Glutamatergic neuron (in vitro differentiated cells): ENCODE measurements at regions not wholly inside any gene's neighbourhood (a gene's known extent, or its start where the extent isn't known, plus 50 kb on each side); places are given as distances from the start of the nearest gene placed in this dataset.

Experiments
- DNase-seq: peaks from one replicate; pipeline ENCODE4 v3.0.0; 2022
- H3K27ac Mint-ChIP-seq: one replicate; pipeline ENCODE4 v1.8.0; 2020; ENCODE audit warnings: mild to moderate bottlenecking, mixed read lengths, inconsistent platforms; ENCODE audit not compliant: unreplicated experiment
- H3K27me3 Mint-ChIP-seq: one replicate; pipeline ENCODE4 v1.8.0; 2020; ENCODE audit warnings: mild to moderate bottlenecking, moderate library complexity, mixed read lengths, inconsistent platforms; ENCODE audit not compliant: unreplicated experiment
- H3K36me3 Mint-ChIP-seq: one replicate; pipeline ENCODE4 v1.8.0; 2020; ENCODE audit warnings: mild to moderate bottlenecking, mixed read lengths, inconsistent platforms; ENCODE audit not compliant: unreplicated experiment
- H3K4me1 Mint-ChIP-seq: one replicate; pipeline ENCODE4 v1.8.0; 2020; ENCODE audit warnings: mild to moderate bottlenecking, low read depth, mixed read lengths, inconsistent platforms; ENCODE audit not compliant: unreplicated experiment
- H3K4me3 Mint-ChIP-seq: one replicate; pipeline ENCODE4 v1.8.0; 2020; ENCODE audit warnings: mild to moderate bottlenecking, mixed read lengths, inconsistent platforms; ENCODE audit not compliant: unreplicated experiment
- H3K9me3 Mint-ChIP-seq: one replicate; pipeline ENCODE4 v1.8.0; 2020; ENCODE audit warnings: mild to moderate bottlenecking, moderate library complexity, mixed read lengths, inconsistent platforms; ENCODE audit not compliant: unreplicated experiment
- TF ChIP-seq, protein P1 (sequence below): fragments of 200-600 bp; sonication (generic); IDR thresholded peaks from one replicate; pipeline ENCODE4 v1.5.0; 2021; ENCODE audit not compliant: partially characterized antibody, unreplicated experiment

DNA sequence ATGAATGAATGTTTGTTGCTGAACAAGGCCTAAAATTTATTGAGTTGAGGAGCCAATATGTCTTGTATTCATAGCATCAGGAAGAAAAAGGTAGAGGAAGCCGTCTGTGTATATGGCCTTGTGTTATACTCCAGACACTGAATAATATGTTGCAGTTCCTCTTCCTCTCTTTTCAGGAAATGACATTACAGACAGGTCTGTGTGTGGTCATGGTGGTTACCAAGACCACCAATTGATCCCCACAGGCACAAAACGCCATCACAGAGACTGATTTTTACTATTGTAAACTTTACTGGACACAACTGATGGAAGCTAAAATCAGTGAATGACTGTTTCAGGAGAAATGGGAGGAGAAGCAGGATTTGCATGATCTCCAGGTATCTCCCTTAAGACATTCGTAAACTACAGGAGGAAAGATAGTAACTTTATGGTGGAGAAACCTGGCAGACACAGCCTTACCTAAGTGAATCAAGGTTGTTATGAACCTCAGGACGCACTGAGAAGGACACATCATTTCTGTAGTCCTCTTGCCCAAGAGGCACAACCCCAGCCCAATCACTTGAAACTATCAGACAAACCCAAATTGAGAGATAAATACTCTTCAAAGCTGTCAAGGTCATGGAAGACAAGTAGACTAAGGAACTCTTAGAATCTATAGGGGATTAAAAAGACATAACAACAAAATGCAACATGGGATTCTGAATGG, 334.1 kb upstream of the RGS6 start:
- no peak for DNase-seq
- Mint-ChIP-seq H3K27me3 (peaks cover 3% of the 10 kb centered on the region), H3K36me3 (peaks cover 5% of the 10 kb centered on the region), H3K9me3 (peaks cover 3% of the 10 kb centered on the region), H3K4me1 (no peaks in the 10 kb centered on the region), H3K27ac (no peak overlapping the region), H3K4me3 (no peak overlapping the region)
- TF ChIP-seq, protein P1, sequence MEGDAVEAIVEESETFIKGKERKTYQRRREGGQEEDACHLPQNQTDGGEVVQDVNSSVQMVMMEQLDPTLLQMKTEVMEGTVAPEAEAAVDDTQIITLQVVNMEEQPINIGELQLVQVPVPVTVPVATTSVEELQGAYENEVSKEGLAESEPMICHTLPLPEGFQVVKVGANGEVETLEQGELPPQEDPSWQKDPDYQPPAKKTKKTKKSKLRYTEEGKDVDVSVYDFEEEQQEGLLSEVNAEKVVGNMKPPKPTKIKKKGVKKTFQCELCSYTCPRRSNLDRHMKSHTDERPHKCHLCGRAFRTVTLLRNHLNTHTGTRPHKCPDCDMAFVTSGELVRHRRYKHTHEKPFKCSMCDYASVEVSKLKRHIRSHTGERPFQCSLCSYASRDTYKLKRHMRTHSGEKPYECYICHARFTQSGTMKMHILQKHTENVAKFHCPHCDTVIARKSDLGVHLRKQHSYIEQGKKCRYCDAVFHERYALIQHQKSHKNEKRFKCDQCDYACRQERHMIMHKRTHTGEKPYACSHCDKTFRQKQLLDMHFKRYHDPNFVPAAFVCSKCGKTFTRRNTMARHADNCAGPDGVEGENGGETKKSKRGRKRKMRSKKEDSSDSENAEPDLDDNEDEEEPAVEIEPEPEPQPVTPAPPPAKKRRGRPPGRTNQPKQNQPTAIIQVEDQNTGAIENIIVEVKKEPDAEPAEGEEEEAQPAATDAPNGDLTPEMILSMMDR, result no peak

- Mint-ChIP-seq H3K36me3 (peaks cover 13% of the 10 kb centered on the region), H3K4me3 (no peak overlapping the region), H3K9me3 (peaks cover 3% of the 10 kb centered on the region), H3K27me3 (peaks cover 3% of the 10 kb centered on the region), H3K4me1 (no peaks in the 10 kb centered on the region), H3K27ac (no peak overlapping the region)
- no peak for DNase-seq
- TF ChIP-seq, protein P1, result no peak
Measured at GRCh38 chr14:71600309-71600708, 331.9 kb upstream of the RGS6 start.

DNA sequence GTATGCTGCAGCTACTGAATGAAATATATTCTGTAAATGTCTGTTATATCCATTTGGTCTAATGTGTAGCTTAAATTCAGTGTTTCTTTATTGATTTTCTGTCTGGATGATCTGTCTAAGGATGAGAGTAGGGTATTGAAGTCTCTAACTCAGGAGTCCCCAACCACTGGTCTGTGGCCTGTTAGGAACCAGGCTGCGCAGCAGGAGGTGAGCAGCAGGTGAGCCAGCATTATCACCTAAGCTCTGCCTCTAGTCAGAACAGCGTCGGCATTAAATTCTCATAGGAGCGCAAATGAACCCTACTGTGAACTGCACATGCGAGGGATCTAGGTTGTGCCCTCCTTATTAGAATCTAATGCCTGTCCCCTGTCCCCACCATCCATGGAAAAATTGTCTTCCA, 329.7 kb upstream of the RGS6 start:
- no peak for DNase-seq
- Mint-ChIP-seq H3K4me1 (no peaks in the 10 kb centered on the region), H3K9me3 (no peaks in the 10 kb centered on the region), H3K27ac (no peak overlapping the region), H3K27me3 (no peaks in the 10 kb centered on the region), H3K4me3 (no peak overlapping the region), H3K36me3 (peaks cover 16% of the 10 kb centered on the region)
- TF ChIP-seq, protein P1, result no peak

DNA sequence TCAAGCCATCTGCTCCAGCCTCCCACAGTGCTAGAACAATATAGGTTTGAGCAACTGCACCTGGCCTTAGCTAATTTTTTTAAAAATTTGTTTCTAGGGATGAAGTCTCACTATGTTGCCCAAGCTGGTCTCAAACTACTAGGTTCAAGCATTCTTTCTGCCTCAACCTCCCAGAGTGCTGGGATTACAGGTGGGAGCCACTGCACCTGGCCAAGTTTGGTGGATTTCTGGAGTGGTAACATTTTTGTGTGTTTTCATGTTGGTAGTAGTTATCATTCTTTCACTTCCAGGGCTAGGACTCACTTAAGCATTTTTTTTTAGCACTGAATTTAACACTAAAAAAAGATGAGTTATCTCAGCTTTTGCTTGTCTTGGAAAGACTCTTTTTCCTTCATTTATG, 328.0 kb upstream of the RGS6 start:
- Mint-ChIP-seq H3K36me3 (peaks cover 16% of the 10 kb centered on the region), H3K4me3 (no peak overlapping the region), H3K27me3 (no peaks in the 10 kb centered on the region), H3K27ac (no peak overlapping the region), H3K4me1 (no peaks in the 10 kb centered on the region), H3K9me3 (no peaks in the 10 kb centered on the region)
- TF ChIP-seq, protein P1, result no peak
- no peak for DNase-seq

DNA sequence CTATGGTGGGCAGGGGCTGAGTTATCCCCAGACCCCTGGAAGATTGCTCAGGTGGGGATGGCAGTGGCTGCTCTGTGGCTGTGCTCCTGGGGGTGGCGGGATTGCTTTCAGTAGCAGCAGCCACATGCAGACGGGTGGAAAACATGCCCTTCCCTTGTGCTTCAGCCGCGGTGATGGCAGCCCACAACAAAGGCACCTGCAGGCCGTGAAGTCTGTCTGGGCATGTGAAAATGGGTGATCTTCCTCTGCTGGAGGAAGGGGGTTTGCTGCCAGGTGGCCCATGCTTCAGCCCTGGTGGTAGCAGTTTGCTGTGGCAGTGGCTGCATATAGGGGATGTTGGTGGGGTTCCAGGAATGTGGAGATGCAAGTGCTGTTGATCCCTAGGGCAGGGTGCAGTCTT, 326.2 kb upstream of the RGS6 start:
- no peaks in the 10 kb centered on the region for H3K9me3 Mint-ChIP-seq
- H3K4me3 Mint-ChIP-seq, result no peak overlapping the region
- H3K4me1 Mint-ChIP-seq, result no peaks in the 10 kb centered on the region
- H3K27ac Mint-ChIP-seq, result no peak overlapping the region
- peaks cover 11% of the 10 kb centered on the region for H3K36me3 Mint-ChIP-seq
- TF ChIP-seq, protein P1, result no peak
- H3K27me3 Mint-ChIP-seq, result no peaks in the 10 kb centered on the region
- DNase-seq, result no peak
